Gastroesophageal sphincter (tissue), 3 donors: ENCODE measurements at regions not wholly inside any gene's neighbourhood (a gene's known extent, or its start where the extent isn't known, plus 50 kb on each side); places are given as distances from the start of the nearest gene placed in this dataset.

Experiments
- CTCF ChIP-seq, 4 experiments: fragments of 200-600 bp in 2 of 4; fragments of 450-650 bp in 2 of 4; sonication (generic) in 1 of 4; IDR thresholded peaks; one replicate each; pipeline ENCODE4 v1.5.1; 2017 to 2019; ENCODE audit warnings: antibody characterized with exemption in 4 of 4, mild to moderate bottlenecking in 2 of 4, moderate library complexity in 2 of 4
- EP300 ChIP-seq: sonication (generic); formaldehyde crosslinking; IDR thresholded peaks from one replicate; pipeline ENCODE4 v1.6.1; 2017; ENCODE audit warnings: antibody characterized with exemption, mild to moderate bottlenecking
- POLR2A ChIP-seq, 2 donors: fragments of 450-650 bp; IDR thresholded peaks; one replicate each; pipeline ENCODE4 v1.6.1; 2017; ENCODE audit warnings: antibody characterized with exemption in 2 of 2, mild to moderate bottlenecking in 2 of 2, moderate library complexity in 1 of 2
- POLR2AphosphoS5 ChIP-seq: sonication (generic); formaldehyde crosslinking; IDR thresholded peaks from one replicate; pipeline ENCODE4 v1.6.1; 2017; ENCODE audit warnings: antibody characterized with exemption

GRCh38 chr7:145151676-145152075, 315.8 kb upstream of the TPK1 start:
- no peak for TF ChIP-seq POLR2A (IDR thresholded peaks at IDR 0.05)
- no peak for TF ChIP-seq CTCF (IDR thresholded peaks at IDR 0.05)
- TF ChIP-seq POLR2AphosphoS5, result no peak
- no peak for TF ChIP-seq EP300
